GM12878 (cell line): ENCODE measurements at regions not wholly inside any gene's neighbourhood (a gene's known extent, or its start where the extent isn't known, plus 50 kb on each side); places are given as distances from the start of the nearest gene placed in this dataset.

ENCODE experiments used
- ATAC-seq: fragments of 200-7000 bp; cut with Tn5 transposase; 3 replicates; pipeline ENCODE4 v1.9.1; 2020; ENCODE audit warnings: mild to moderate bottlenecking, moderate library complexity
- BruUV-seq: library from RNA; stranded (reverse); fragments of 400-500 nt; replicated peaks from 2 replicates; lab custom pipeline; 2021; lab: Mats Ljungman, UMichigan
- CTCF ChIA-PET: fragments of 300-600 bp; sonication (Branson Sonifier 250); formaldehyde crosslinking; extraction: SDS; loops from one replicate; lab custom pipeline; 2021; ENCODE audit warnings: inconsistent platforms; lab: Yijun Ruan, JAX
- POLR2A ChIA-PET: fragments of 350-600 bp; formaldehyde crosslinking; extraction: SDS; loops from one replicate; lab custom pipeline; 2021; ENCODE audit warnings: inconsistent platforms; lab: Charles Lee
- RAD21 ChIA-PET: fragments of 300-600 bp; sonication (Branson Sonifier 250); formaldehyde crosslinking; loops from one replicate; lab custom pipeline; 2023; ENCODE audit warnings: antibody characterized with exemption; ENCODE audit not compliant: unreplicated experiment; lab: Charles Lee
- SMC1A ChIA-PET: fragments of 300-600 bp; sonication (Branson Sonifier 250); formaldehyde crosslinking; loops from one replicate; lab custom pipeline; 2023; ENCODE audit not compliant: unreplicated experiment, uncharacterized antibody; lab: Charles Lee
- DNase-seq: peaks from one replicate; pipeline ENCODE4 v3.0.0-alpha.2; 2011; ENCODE audit warnings: low read depth, low spot score
- FAIRE-seq: peaks from 3 replicates; lab custom pipeline; 2011; peaks lifted over from hg19 to GRCh38; lab: Jason Lieb, UNC
- H2AFZ ChIP-seq: 2 replicates; pipeline ENCODE4 v1.6.0; 2011; ENCODE audit warnings: low read depth, low read length, control low read depth; ENCODE audit not compliant: control insufficient read depth
- H3K27ac ChIP-seq: 2 replicates; pipeline ENCODE4 v1.5.1; 2011; ENCODE audit warnings: control low read depth; ENCODE audit not compliant: control insufficient read depth, insufficient read depth
- H3K27me3 ChIP-seq, 2 experiments: replicated peaks in 1 of 2; 2 replicates each; pipeline versions ENCODE4 v1.6.0 to v1.6.1; 2011; ENCODE audit warnings: low read length in 1 of 2; ENCODE audit not compliant: control insufficient read depth in 2 of 2, insufficient read depth in 2 of 2
- H3K36me3 ChIP-seq, 2 experiments: 2 replicates each; pipeline ENCODE4 v1.5.1; 2011; ENCODE audit warnings: low read length in 1 of 2; ENCODE audit not compliant: control insufficient read depth in 2 of 2, insufficient read depth in 2 of 2
- H3K4me1 ChIP-seq: 2 replicates; pipeline ENCODE4 v1.6.1; 2011; ENCODE audit warnings: mild to moderate bottlenecking, low read length, moderate library complexity, mixed read lengths; ENCODE audit not compliant: control insufficient read depth, insufficient read depth
- H3K4me2 ChIP-seq: 2 replicates; pipeline ENCODE4 v1.6.0; 2011; ENCODE audit warnings: control low read depth; ENCODE audit not compliant: control insufficient read depth, insufficient read depth
- H3K4me3 ChIP-seq: fragments of 200-600 bp; sonication (generic); 2 replicates; pipeline ENCODE4 v1.5.1; 2016
- H3K79me2 ChIP-seq: 2 replicates; pipeline ENCODE4 v1.6.0; 2011; ENCODE audit warnings: low read length; ENCODE audit not compliant: control insufficient read depth, insufficient read depth
- H3K9ac ChIP-seq: 2 replicates; pipeline ENCODE4 v1.8.0; 2011; ENCODE audit warnings: low read length, control low read depth, mixed read lengths; ENCODE audit not compliant: control insufficient read depth, insufficient read depth
- H3K9me3 ChIP-seq: replicated peaks from 3 replicates; pipeline ENCODE4 v1.5.1; 2011; ENCODE audit warnings: mild to moderate bottlenecking, low read length; ENCODE audit not compliant: control insufficient read depth, insufficient read depth
- H4K20me1 ChIP-seq: 2 replicates; pipeline ENCODE4 v1.6.0; 2011; ENCODE audit not compliant: control insufficient read depth, insufficient read depth
- DPF2 ChIP-seq: fragments of 450-650 bp; IDR thresholded peaks from 2 replicates; pipeline ENCODE4 v1.6.1; 2017; ENCODE audit warnings: mild to moderate bottlenecking
- EZH2 ChIP-seq: IDR thresholded peaks from 2 replicates; pipeline ENCODE4 v1.6.1; 2012; ENCODE audit warnings: low read depth, mild to moderate bottlenecking, control low read depth, inconsistent platforms, low read length, borderline replicate concordance; ENCODE audit not compliant: control insufficient read depth
- KDM1A ChIP-seq: fragments of 200-600 bp; sonication (generic); IDR thresholded peaks from 2 replicates; pipeline ENCODE4 v1.6.1; 2016; ENCODE audit warnings: borderline replicate concordance
- MXI1 ChIP-seq: fragments of 150-350 bp; IDR thresholded peaks from 2 replicates; pipeline ENCODE4 v1.6.1; 2011; ENCODE audit warnings: low read depth, mild to moderate bottlenecking, inconsistent platforms, low read length, improper control_type of control experiment
- TCF3 ChIP-seq: IDR thresholded peaks from 2 replicates; pipeline ENCODE4 v1.6.1; 2012; ENCODE audit warnings: low read depth, mild to moderate bottlenecking, low read length, borderline replicate concordance; ENCODE audit not compliant: insufficient read depth
- WGBS: methylation state at CpG from one replicate; pipeline ENCODE4 v1.1.6; 2016; ENCODE audit warnings: low lambda C conversion rate; ENCODE audit not compliant: insufficient replicate concordance, insufficient coverage; ENCODE audit errors: missing lambda C conversion rate; 5-methylcytosine and 5-hydroxymethylcytosine counted together
- in situ Hi-C: fragments of 300-500 bp; cut with MboI; formaldehyde crosslinking; loops from 9 replicates; pipeline ENCODE4 v1.14.3; 2018; ENCODE audit warnings: mixed read lengths
- intact Hi-C: fragments of 100-400 bp; cut with micrococcal nuclease; formaldehyde crosslinking; loops from one replicate; pipeline ENCODE4 v1.14.2; 2022; ENCODE audit not compliant: unreplicated experiment
- TF ChIP-seq, protein P1 (sequence below): fragments of 450-650 bp; IDR thresholded peaks from 2 replicates; pipeline ENCODE4 v1.6.1; 2018; ENCODE audit warnings: mild to moderate bottlenecking, low read depth, moderate library complexity; ENCODE audit not compliant: partially characterized antibody

GRCh38 chr12:83759906-83760305 lies 1073.2 kb downstream of the TMTC2 start:
- no peak overlapping the region for H3K27ac ChIP-seq
- no TSS peak for BruUV-seq
- WGBS = 9% methylated on average over 2 of the region's 2 CpGs
- no peak overlapping the region for H2AFZ ChIP-seq
- H3K9ac ChIP-seq = no peak overlapping the region
- in situ Hi-C loops (no loop called here), intact Hi-C loops (no loop called here)
- POLR2A ChIA-PET = no interaction called here
- no peak overlapping the region for H3K4me2 ChIP-seq
- RAD21 ChIA-PET = no interaction called here
- ATAC-seq = no peak
- no peak for DNase-seq
- H3K9me3 ChIP-seq = no peaks in the 10 kb centered on the region
- H3K27me3 ChIP-seq = no peaks in the 10 kb centered on the region
- SMC1A ChIA-PET = no interaction called here
- FAIRE-seq = no peak
- no peaks in the 10 kb centered on the region for H3K36me3 ChIP-seq
- no peaks in the 10 kb centered on the region for H3K79me2 ChIP-seq
- no peaks in the 10 kb centered on the region for H4K20me1 ChIP-seq
- TF ChIP-seq KDM1A = no peak
- no peak for TF ChIP-seq MXI1
- TF ChIP-seq EZH2 = no peak
- no peak for TF ChIP-seq TCF3
- no peaks in the 10 kb centered on the region for H3K4me1 ChIP-seq
- CTCF ChIA-PET = interaction anchor here (0.5 to 1.1 kb wide), 2 partner anchors 65 to 259 kb away, joined by 4 to 5 read pairs; no protein-coding TSS in a partner anchor
- no peak overlapping the region for H3K4me3 ChIP-seq

- H2AFZ ChIP-seq = no peak overlapping the region
- H3K36me3 ChIP-seq = no peaks in the 10 kb centered on the region
- 9% methylated on average over 5 of the region's 5 CpGs for WGBS
- DNase-seq (no peak), FAIRE-seq (no peak), ATAC-seq (no peak)
- POLR2A ChIA-PET = no interaction called here
- H3K4me3 ChIP-seq = no peak overlapping the region
- in situ Hi-C loops = no loop called here
- intact Hi-C loops = no loop called here
- H3K9ac ChIP-seq = no peak overlapping the region
- no peaks in the 10 kb centered on the region for H3K4me1 ChIP-seq
- H3K9me3 ChIP-seq = no peaks in the 10 kb centered on the region
- no TSS peak for BruUV-seq
- no peaks in the 10 kb centered on the region for H3K79me2 ChIP-seq
- TF ChIP-seq, protein P1, sequence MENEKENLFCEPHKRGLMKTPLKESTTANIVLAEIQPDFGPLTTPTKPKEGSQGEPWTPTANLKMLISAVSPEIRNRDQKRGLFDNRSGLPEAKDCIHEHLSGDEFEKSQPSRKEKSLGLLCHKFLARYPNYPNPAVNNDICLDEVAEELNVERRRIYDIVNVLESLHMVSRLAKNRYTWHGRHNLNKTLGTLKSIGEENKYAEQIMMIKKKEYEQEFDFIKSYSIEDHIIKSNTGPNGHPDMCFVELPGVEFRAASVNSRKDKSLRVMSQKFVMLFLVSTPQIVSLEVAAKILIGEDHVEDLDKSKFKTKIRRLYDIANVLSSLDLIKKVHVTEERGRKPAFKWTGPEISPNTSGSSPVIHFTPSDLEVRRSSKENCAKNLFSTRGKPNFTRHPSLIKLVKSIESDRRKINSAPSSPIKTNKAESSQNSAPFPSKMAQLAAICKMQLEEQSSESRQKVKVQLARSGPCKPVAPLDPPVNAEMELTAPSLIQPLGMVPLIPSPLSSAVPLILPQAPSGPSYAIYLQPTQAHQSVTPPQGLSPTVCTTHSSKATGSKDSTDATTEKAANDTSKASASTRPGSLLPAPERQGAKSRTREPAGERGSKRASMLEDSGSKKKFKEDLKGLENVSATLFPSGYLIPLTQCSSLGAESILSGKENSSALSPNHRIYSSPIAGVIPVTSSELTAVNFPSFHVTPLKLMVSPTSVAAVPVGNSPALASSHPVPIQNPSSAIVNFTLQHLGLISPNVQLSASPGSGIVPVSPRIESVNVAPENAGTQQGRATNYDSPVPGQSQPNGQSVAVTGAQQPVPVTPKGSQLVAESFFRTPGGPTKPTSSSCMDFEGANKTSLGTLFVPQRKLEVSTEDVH = no peak
- TF ChIP-seq DPF2 (no peak), KDM1A (no peak)
- RAD21 ChIA-PET = no interaction called here
- SMC1A ChIA-PET = no interaction called here
- H3K27ac ChIP-seq = no peak overlapping the region
- no peak overlapping the region for H3K4me2 ChIP-seq
- CTCF ChIA-PET = no interaction called here
- H4K20me1 ChIP-seq = no peaks in the 10 kb centered on the region
- no peaks in the 10 kb centered on the region for H3K27me3 ChIP-seq
These were observed 1072.4 kb downstream of the TMTC2 start for GRCh38 chr12:83758888-83759631.
